Fibroblast of lung (primary cell): ENCODE measurements at regions not wholly inside any gene's neighbourhood (a gene's known extent, or its start where the extent isn't known, plus 50 kb on each side); places are given as distances from the start of the nearest gene placed in this dataset.

ENCODE experiments used
- CTCF ChIP-seq, 2 donors: IDR thresholded peaks in 1 of 2; conservative IDR thresholded peaks in 1 of 2; 1 replicate in 1 of 2; 2 replicates in 1 of 2; pipeline ENCODE4 v1.5.1; 2011 to 2012; ENCODE audit warnings: low read length in 2 of 2, control low read depth in 1 of 2, inconsistent platforms in 1 of 2, low read depth in 1 of 2, mild to moderate bottlenecking in 1 of 2
- EZH2 ChIP-seq: IDR thresholded peaks from 2 replicates; pipeline ENCODE4 v1.5.1; 2012; ENCODE audit warnings: low read length, control low read depth, mild to moderate bottlenecking; ENCODE audit errors: missing control alignments

DNA sequence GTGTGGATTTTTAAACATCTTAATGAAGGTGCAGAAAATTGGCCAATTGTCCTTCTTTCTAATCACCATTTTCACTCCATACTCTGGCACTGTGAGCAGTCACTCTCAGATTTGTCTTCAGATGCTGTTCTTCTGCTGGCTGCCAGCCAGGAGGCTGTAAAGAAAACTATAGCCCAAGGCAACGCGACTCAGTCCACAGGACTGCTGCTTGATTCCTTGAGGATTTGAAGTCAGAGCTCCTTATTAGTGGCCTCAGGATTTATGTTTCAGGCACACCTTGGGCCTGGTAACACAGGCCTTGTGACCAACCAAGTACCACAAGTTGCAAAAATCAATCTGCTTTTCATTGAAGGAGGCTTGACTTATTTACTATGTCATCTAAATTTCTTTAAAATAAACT is 342.6 kb downstream of the GPM6A start:
- TF ChIP-seq CTCF (conservative IDR thresholded peaks at IDR 0.05 in 1 of 2, IDR thresholded peaks at IDR 0.05 in 1 of 2; ENCODE audit: low read depth in 1 of 2, low read length in 2 of 2) (no peak), EZH2 (no peak)
